OCI-M1 (cell line): ENCODE measurements at regions not wholly inside any gene's neighbourhood (a gene's known extent, or its start where the extent isn't known, plus 50 kb on each side); places are given as distances from the start of the nearest gene placed in this dataset.
"Not testable (repeated sequence)": the region's sequence is repeated elsewhere in the genome, so short reads cannot be mapped to it uniquely, and the experiment has no call there.

Experiments
- DNase-seq: peaks from one replicate; lab custom pipeline; 2025; lab: John Stamatoyannopoulos, UW

DNA sequence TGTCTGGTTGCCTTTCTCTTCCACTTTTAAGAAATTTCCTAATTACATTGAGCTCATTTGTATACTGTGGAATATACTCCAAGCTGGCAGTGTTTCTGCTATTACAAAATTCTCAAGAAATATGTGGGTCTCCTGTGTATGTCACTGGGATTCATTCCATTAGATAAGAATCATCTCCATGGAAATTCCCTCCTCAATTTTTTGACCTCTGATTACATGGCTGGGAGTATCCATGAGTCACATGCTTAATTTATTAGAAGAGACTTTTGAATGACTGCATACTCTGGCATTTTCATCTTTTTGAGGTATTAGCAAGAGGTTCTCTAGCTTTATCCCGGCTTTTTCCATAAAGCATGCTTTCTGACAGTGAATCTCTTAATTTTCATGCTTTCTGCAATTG, 665.5 kb upstream of the CNTNAP5 start:
- no peak for DNase-seq

DNA sequence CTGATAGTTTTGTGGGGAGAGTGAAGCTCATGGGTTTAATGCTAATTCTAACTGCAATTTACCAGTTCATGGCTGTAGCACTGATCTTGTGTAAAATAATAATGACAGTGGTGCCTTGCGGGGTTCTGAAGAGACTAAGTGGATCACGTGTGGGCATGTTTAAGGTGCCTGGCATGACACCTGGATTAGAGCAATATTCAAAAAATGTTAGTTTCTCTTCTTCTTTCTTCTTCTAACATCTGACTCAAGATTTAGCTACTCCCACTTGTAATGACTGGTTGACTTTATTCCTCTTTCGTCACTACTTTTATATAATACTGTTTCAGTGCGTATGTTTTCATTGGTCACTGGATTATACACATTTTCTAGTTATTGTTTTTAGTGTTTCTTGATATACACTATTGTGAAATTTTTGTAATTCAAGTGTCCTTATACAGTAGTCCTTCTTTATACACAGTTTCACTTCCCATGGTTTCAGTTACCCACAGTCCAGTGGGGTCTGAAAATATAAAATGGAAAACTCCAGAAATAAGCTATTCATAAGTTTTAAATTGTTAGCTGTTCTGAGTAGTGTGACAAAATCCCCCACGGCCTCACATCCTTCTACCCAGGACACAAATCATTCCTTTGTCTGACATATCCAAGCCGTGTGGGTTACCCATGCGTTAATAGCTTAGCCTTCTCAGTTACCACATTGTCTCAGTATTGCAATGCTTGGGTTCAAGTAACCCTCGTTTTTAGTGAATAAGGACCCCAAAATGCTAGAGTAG, 662.2 kb upstream of the CNTNAP5 start:
- DNase-seq = no peak

DNA sequence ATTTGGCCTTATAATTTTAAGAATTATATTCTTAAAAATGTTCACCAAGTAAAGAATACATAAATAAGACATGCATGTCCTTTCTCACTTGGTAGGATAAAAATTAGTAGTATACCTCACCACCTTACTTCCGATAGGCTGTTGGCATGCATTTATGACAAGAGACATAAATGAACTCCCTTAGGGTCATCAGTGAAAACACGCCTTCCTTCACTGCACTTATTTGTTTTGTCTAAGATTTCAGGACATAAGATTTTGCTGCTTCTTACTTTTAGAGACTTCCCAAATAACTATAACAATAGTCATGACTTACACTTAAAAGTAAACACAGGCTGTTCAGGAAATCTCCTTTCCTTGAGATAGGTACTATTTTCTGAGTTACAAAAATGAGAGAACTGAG, 661.3 kb upstream of the CNTNAP5 start:
- no peak for DNase-seq

DNA sequence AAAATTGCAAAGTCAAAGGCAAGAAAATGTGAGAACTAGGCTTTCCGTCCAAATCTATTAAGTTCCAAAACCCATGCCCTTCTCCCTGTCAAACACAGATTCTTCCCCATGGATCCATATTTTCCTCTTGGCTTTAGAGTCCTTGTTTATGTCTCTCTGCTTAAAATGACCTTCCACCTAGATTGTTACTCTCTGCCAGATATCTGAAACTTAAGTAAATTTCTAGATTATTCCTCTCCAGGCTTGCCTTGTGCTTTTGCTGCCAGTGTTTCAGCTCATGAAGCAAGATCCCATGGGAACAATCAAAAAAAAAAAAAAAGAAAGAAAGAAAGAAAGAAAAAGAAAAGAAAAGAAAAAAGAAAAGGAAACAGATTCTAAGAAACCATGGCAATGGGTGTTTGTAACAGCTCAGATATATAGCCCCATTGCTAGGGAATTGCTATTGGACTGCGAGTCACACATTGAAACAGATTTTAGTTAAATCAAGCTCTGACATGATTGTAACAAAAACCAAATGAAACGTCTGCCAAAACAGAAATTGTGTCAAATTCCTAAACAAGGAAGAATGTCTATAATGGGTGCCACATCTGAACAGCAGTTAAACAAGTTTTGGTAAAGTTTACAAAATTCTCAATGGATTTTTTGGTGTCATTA, 660.7 kb upstream of the CNTNAP5 start:
- no peak for DNase-seq

DNA sequence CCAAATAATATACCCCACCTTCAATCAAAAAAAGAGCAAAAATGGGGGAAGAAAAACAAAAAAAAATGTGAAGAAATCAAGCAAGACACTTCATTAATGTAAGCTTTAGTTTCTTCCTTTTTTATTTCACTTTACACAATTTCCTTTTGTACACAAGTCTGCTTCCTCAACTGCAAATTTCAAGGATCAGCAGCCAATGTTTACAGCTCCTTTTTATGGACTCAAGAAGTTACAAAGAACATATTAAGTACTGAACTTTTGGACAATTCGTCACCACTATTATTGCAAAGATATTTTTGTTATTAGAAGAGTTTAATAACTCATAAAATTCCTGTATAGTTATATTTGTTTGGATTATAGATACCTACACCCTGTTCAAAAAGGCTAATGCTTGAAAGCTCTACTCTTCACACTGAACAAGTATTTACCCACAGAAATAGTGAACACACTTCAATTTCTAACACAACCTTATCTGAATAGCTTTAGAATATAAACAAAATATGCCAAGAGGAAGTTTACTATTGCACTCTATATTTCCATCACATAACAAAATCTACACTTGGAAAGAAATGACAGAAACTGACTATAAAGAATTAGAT, 658.7 kb upstream of the CNTNAP5 start:
- no peak for DNase-seq

DNA sequence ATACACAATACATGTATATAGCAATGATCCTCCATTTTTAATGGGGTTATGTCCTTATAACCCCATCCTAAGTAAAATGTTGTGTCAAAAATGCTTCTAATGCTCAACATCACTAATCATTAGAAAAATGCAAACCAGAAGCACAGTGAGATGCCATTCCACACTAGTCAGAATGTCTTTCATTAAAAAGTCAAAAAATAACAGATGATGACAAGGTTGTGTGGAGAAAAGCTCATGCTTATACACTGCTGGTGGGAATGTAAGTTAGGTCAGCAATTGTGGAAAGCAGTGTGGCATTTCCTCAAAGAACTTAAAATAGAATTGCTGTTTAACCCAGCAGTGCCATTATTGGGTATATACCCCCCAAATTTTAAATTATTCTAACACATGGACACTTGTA, 654.9 kb upstream of the CNTNAP5 start:
- no peak for DNase-seq

DNA sequence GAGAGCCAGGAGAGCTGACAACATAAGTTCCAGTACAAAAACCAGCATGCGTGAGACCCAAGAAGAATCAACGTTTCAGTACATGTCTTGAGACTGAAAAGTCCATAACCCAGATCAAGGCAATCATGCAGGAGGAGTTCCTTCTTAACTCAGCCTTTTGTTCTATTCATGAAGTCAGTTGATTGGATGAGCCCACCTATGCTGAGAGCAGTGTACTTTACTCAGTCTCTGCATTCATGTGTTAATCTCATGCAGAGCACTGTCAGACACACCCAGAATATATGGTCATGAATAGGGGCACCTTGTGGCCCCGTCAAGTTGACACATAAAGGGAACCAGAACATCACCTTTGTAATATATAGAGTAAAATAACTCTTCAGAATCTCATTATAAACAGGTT, 653.6 kb upstream of the CNTNAP5 start:
- no peak for DNase-seq

DNA sequence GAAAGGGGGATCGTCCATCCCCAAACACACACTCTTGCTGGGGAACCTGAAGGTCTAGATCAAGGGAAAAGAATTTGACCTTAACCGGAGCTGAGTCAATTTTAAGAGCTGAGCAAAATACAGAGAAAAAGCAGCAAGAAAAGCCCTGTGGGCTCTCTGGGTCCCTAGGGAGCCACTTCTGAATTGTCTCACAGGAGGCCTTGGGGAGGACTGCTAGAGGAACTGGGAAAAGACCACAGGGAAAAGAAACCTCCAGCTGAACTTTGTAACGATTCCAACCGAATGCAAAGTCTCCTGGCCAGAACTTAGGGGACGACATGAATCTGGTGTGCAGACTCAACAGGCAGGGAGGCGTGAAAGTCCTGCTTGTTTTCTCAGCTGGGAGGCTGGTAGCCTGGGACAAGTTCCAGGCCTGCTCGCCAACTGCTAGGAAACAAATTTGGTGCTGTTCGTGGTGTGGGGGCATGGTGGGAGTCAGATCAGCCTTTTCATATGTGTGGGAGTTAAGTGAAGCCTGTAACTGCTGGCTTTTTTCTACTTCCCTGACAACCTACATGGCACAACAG, 644.6 kb upstream of the CNTNAP5 start:
- DNase-seq = no peak

DNA sequence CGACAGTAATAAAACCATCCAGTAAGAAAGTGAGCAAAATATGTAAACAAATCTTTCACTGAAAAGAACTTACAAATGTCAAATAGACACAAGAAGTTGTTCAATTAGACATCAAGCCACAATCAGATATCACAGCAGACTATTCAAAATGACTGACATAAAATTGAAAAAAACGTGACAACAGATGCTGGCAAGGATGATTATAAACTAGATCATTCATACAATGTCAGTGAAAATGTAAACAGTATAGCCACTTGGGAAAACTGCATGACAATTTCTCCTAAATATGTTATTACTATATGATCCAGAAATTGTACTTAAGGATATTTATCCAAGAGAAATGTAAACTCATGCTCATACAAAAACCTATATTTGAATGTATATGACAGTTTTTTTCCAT, 609.4 kb upstream of the CNTNAP5 start:
- DNase-seq = no peak

DNA sequence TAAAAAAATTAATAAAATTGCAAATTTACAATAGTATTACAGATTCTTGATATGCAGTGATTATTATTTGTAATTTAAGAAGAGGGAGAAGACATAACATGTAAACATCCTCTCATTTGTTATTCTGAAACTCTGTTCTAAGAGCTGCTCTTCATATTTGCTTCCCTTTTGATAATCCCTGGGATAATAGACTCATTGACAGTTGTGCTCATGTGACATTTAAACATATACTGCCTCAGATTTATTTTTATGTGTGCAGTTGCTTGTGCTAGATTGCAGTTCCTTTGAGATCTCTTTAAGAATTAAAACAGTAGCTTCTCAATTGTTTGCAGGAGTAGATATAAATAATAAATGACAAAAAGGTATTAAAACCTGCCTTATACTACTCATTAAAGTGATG, 605.1 kb upstream of the CNTNAP5 start:
- DNase-seq = no peak

DNA sequence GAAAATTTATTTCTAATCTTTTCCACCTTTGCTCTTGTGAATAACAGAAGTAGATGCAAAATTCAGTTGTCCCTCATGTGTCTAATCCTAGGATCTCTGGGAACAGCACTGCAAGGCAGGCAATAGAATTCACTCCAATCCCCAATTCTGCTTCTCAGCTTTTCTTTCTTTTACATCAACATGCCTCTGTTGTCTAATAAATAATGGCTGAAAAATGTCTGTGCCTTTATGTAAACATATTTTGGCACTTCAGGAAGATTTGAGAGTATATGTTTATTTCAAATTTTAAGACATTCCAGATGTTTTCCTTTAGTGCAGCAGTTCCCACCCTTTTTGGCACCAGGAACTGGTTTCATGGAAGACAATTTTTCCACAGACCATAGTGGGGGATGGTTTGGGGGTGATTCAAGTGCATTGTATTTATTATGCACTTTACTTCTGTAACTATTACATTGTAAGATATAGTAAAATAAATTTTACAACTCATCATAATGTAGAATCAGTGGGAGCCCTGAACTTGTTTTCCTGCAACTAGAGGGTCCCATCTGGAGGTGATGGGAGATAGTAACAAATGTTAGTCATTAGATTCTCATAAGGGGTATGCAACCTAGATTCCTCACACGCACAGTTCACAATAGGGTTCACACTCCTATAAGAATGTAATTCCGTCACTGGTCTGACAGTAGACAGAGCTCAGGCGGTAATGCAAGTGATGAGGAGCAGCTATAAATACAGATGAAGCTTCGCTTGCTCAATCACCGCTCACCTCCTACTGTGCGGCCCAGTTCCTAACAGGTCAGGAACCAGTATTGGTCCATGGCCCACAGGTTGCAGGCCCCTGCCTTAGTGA, 590.3 kb upstream of the CNTNAP5 start:
- no peak for DNase-seq

DNA sequence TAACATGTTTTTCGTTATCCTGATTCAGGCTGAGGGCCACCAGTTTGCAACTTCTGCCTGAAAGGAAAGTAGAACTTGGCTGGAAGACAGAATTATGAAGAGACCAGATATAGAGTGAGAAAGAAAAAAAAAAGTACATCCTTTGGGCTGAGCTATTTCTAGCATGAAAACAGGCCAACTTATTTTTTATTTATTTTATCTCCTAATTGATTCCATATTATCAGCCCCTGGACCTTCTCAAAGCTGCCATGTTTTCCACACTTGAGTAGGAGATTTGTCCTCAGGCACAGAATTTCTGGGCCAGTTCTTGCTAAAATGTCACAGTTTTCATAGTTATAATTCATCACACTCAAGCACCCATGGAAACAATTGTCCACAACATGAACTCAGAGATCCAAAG, 586.8 kb upstream of the CNTNAP5 start:
- no peak for DNase-seq

DNA sequence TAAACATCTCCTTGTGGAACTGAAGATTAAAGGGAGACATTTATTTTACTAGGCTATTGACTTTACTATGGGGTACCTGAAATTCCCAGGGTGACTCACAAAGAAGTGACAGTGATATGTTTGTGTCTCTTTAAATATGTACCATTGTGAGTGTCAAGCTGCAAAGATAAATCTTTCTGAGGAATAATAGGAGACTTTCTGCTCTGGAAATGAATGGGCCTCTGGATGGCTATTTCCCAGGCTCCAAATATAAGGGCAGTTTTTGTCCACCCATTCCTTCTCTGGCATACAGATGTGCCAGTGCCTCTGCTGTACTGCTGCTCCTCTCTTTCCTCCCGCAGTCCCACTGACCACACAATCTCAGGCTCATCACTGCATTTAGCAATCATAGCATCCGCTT, 586.4 kb upstream of the CNTNAP5 start:
- DNase-seq = no peak

DNA sequence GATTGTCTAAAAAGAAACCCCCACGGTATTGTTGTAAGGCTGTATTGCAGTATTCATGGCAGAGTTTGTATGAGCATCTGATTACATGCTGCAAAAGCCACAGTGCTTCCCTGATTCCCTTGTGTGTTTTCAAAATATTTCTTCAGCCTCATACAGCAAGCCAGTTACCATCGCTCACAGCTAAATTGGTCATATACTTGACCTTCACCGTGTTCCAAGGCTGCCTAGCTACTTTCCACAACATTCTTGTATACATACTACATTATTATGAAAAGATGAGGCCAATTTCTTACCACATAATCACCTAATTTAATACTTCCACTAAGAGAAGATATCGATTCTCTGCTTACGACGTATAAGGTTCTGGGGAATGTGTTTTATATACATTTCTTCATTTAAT, 576.3 kb upstream of the CNTNAP5 start:
- no peak for DNase-seq

DNA sequence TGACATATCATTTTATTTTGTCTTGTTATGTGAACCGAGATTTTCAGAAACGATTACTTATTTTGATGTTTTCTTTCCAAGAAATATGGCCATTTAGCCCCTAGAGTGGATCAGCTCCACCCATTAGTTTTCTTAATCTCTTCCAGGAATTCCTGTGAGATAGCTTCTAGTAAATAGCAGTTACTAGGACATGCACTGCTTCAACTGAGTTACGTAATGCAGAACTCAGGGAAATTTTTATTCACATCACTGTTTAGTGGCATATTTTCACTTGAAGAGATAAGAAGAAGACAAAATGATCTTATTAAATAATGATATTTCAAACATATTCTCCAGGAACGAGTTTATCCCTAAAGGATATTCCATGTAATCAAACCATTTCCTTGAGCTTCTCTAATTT, 573.5 kb upstream of the CNTNAP5 start:
- peak; percentile 38 for DNase-seq

DNA sequence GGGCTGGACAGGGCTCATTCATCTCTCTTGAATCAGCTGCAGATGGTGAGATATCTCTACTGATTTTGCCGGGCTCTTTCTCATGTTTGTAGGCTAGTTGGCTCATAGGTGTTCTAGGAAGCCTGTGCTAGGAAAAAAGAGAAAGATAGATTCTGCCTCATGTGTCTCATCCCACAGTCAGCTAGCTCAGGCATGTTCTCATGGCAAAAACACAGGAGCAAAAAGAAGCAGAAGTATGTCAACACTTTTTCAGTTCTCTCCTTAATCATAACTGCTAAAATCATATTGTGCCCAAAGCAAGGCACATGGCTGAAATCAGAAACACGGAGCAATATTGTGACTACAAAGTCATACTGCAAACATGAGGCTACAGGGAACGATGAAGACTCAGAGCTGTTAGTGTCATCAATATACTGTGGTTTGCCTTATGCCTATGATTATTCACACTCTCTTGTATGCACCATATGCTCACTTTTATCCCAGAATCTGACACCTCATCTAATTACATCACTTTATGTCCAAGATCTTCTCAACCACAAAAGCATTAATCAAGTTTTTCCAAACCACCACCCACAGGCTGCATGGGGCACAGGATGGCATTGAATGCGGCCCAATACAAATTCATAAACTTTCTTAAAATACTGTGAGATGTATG, 571.9 kb upstream of the CNTNAP5 start:
- DNase-seq = no peak

DNA sequence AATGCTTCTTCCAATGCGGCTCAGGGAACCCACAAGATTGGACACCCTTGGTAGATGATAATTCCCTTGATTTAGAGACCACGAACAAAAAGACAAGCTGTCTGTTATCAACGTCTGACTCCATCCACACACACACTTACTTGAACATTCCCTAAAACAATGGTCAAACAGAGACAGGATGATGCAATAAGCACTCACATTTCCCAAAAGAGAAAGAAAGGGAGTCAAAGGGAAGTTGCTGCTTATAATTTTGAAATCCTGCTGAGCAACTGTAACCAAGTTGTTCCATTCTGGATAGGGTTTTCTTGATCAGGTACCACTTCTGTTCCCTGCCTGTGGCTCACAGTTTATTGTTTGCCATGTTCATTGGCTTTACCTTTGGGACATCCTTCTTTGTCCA, 571.3 kb upstream of the CNTNAP5 start:
- peak; percentile 13 for DNase-seq

DNA sequence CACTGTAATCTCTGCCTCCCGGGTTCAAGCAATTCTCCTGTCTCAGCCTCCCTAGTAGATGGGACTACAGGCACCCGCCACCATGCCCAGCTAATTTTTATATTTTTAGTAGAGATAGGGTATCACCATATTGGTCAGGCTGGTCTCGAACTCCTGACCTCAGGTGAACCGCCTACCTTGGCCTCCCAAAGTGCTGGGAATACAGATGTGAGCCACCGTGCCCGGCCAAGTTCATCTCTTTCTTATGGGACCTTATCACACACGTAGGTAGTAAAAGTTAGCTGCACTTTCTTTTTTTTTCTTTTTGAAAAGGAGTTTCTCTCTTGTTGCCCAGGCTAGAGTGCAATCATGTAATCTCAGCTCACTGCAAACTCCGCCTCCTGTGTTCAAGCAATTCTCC, 569.9 kb upstream of the CNTNAP5 start:
- not testable (repeated sequence) for DNase-seq

DNA sequence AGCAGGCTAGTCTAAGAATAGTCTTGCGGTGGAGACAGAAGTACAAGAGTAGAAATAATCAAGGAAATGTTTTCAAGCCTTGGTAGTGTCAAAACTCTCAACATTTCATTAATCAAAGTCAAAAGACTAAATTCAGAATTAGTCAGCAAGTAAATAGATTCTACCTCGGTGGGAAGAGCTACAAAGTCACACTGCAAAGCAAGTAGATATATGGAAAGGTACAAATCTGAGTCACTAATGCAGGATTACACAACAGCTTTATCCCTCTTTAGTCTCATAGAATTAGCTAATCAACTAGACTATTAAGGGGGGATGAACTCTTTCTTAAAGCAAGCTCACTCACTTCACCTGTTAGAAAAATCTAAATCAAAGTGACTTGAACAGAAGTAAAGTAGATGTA, 568.7 kb upstream of the CNTNAP5 start:
- DNase-seq = no peak

DNA sequence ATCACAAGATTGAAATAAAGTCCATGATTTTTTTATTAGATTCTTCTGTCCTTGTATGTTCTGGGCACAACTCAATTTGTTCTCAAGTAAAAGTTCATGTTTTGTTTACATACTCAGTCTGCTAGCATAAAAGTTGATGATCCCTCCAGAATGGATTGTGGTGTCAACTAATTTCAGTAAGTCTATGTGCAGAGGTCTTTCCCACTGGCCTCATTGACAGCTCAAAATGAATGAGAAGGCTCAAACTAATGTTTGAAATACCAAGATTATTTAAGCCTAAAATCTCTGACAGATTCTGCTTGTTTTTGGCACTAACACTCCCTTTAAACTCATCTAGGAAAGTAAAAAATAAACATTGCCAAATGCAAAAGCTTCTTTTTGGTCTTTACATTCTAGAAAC, 561.2 kb upstream of the CNTNAP5 start:
- no peak for DNase-seq

DNA sequence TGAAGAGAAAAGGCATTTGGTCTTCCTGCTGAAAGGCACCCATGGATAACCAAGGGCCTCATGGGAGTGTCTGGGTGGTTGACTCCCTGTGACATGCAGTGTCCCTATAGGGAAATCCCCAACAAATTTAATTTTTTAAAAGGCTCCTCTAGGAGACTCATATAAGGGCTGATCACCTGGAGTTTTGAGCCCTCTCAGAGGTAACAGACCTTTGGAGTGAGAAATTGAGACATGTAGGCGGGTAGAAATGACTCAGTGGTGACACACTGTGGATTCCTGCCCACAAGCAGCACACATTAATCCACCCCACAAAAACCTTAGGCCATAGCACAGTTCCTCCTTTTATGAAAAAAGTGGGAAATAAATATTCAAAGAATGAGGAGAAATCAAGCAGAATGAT, 557.0 kb upstream of the CNTNAP5 start:
- DNase-seq = peak; percentile 33

DNA sequence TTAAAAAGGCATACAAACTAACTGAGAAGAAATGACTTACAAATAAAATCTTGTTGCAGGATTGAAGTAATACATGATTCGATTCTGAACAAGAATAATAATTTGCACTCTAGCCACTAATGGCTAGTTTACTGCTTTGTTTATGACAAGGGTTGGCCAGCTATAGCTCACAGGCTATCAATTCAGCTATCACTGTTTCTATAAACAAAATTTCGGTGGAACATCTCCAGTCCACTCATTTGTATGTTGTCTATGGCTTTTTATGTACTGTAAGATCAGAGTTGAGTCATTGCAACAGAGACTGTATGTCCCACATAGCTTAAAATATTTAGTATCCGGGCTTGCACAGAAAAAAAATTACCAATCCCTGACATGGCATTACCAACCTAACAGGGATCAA, 543.7 kb upstream of the CNTNAP5 start:
- DNase-seq = no peak
